IMR-90 (cell line): ENCODE measurements at regions not wholly inside any gene's neighbourhood (a gene's known extent, or its start where the extent isn't known, plus 50 kb on each side); places are given as distances from the start of the nearest gene placed in this dataset.

ENCODE experiments used
- ATAC-seq: fragments of 200-7000 bp; cut with Tn5 transposase; 2 replicates; pipeline ENCODE4 v1.9.1; 2020; ENCODE audit warnings: low read depth, mild to moderate bottlenecking, moderate library complexity
- BruUV-seq: library from RNA; stranded (reverse); fragments of 400-500 nt; replicated peaks from 2 replicates; lab custom pipeline; 2021; lab: Mats Ljungman, UMichigan
- CTCF ChIA-PET: fragments of 300-600 bp; formaldehyde crosslinking; extraction: SDS; loops from one replicate; lab custom pipeline; 2021; ENCODE audit warnings: antibody characterized with exemption; lab: Yijun Ruan, JAX
- POLR2A ChIA-PET: fragments of 300-600 bp; sonication (Branson Sonifier 250); formaldehyde crosslinking; loops from one replicate; lab custom pipeline; 2022; ENCODE audit warnings: antibody characterized with exemption; ENCODE audit not compliant: unreplicated experiment; lab: Charles Lee
- DNase-seq: peaks from one replicate; pipeline ENCODE4 v3.0.0; 2013
- H2AFZ ChIP-seq: replicated peaks from 2 replicates; pipeline ENCODE3; 2013; ENCODE audit warnings: low read length, mild to moderate bottlenecking; ENCODE audit not compliant: poor library complexity
- H2AK5ac ChIP-seq: 2 replicates; pipeline ENCODE4 v1.6.1; 2013; ENCODE audit warnings: low read depth, low read length, inconsistent platforms
- H2AK9ac ChIP-seq: replicated peaks from 2 replicates; pipeline ENCODE3; 2013; ENCODE audit warnings: mild to moderate bottlenecking, low read depth, low read length, moderate library complexity; ENCODE audit not compliant: poor library complexity
- H2BK120ac ChIP-seq: 2 replicates; pipeline ENCODE4 v1.6.1; 2013; ENCODE audit warnings: low read depth, low read length, inconsistent platforms
- H2BK15ac ChIP-seq: 3 replicates; pipeline ENCODE4 v1.6.1; 2013; ENCODE audit warnings: low read depth, low read length, inconsistent platforms
- H2BK20ac ChIP-seq: 2 replicates; pipeline ENCODE4 v1.6.1; 2013; ENCODE audit warnings: low read depth, mild to moderate bottlenecking, inconsistent platforms, low read length, moderate library complexity
- H2BK5ac ChIP-seq: 2 replicates; pipeline ENCODE4 v1.6.1; 2013; ENCODE audit warnings: mild to moderate bottlenecking, low read depth, low read length, inconsistent platforms; ENCODE audit not compliant: poor library complexity, severe bottlenecking
- H3K14ac ChIP-seq: replicated peaks from 2 replicates; pipeline ENCODE4 v1.6.1; 2013; ENCODE audit warnings: low read depth, low read length, inconsistent platforms
- H3K18ac ChIP-seq: 2 replicates; pipeline ENCODE4 v1.6.1; 2013; ENCODE audit warnings: low read depth, low read length, control low read depth
- H3K23ac ChIP-seq: 2 replicates; pipeline ENCODE4 v1.6.1; 2013; ENCODE audit warnings: low read depth, low read length, inconsistent platforms
- H3K27ac ChIP-seq: 2 replicates; pipeline ENCODE4 v1.5.1; 2013; ENCODE audit warnings: mild to moderate bottlenecking, control low read depth, low read length; ENCODE audit not compliant: insufficient read depth
- H3K27me3 ChIP-seq: 2 replicates; pipeline ENCODE4 v1.6.1; 2013; ENCODE audit warnings: low read length; ENCODE audit not compliant: control insufficient read depth, insufficient read depth
- H3K36me3 ChIP-seq: 2 replicates; pipeline ENCODE4 v1.6.1; 2013; ENCODE audit warnings: low read length, mixed read lengths; ENCODE audit not compliant: control insufficient read depth, insufficient read depth
- H3K4ac ChIP-seq: 2 replicates; pipeline ENCODE4 v1.6.1; 2013; ENCODE audit warnings: low read depth, low read length, inconsistent platforms
- H3K4me1 ChIP-seq: 2 replicates; pipeline ENCODE4 v1.6.1; 2013; ENCODE audit warnings: low read length, mixed read lengths; ENCODE audit not compliant: control insufficient read depth, insufficient read depth
- H3K4me2 ChIP-seq: 2 replicates; pipeline ENCODE4 v1.6.1; 2013; ENCODE audit warnings: low read depth, mild to moderate bottlenecking, control low read depth, low read length, moderate library complexity
- H3K4me3 ChIP-seq: 2 replicates; pipeline ENCODE4 v1.5.1; 2013; ENCODE audit warnings: low read depth, mild to moderate bottlenecking, control low read depth, low read length, moderate library complexity; ENCODE audit not compliant: insufficient read depth
- H3K56ac ChIP-seq: 2 replicates; pipeline ENCODE4 v1.6.1; 2013; ENCODE audit warnings: low read length, inconsistent platforms; ENCODE audit not compliant: insufficient read depth; ENCODE audit errors: extremely low read depth
- H3K79me1 ChIP-seq, 2 experiments: 2 replicates each; pipeline ENCODE4 v1.6.1; 2013; ENCODE audit warnings: low read length in 2 of 2, inconsistent platforms in 1 of 2, low read depth in 1 of 2
- H3K9ac ChIP-seq: 2 replicates; pipeline ENCODE4 v1.6.1; 2013; ENCODE audit warnings: low read depth, low read length, control low read depth
- H3K9me1 ChIP-seq: 2 replicates; pipeline ENCODE4 v1.6.1; 2013; ENCODE audit warnings: low read length, inconsistent platforms; ENCODE audit not compliant: insufficient read depth
- H3K9me3 ChIP-seq: 2 replicates; pipeline ENCODE4 v1.6.1; 2013; ENCODE audit warnings: low read length; ENCODE audit not compliant: control insufficient read depth, insufficient read depth
- H4K20me1 ChIP-seq: 2 replicates; pipeline ENCODE4 v1.6.1; 2013; ENCODE audit warnings: low read length, inconsistent platforms; ENCODE audit not compliant: insufficient read depth
- H4K5ac ChIP-seq: 2 replicates; pipeline ENCODE4 v1.6.1; 2013; ENCODE audit warnings: mild to moderate bottlenecking, low read depth, low read length, control low read depth
- H4K8ac ChIP-seq, 2 experiments: 2 replicates each; pipeline ENCODE4 v1.6.1; 2013; ENCODE audit warnings: low read depth in 2 of 2, low read length in 2 of 2, control low read depth in 1 of 2, inconsistent platforms in 1 of 2
- H4K91ac ChIP-seq: 2 replicates; pipeline ENCODE4 v1.6.1; 2013; ENCODE audit warnings: low read depth, low read length, inconsistent platforms; ENCODE audit not compliant: insufficient read depth
- BHLHE40 ChIP-seq: fragments of 150-350 bp; IDR thresholded peaks from 2 replicates; pipeline ENCODE4 v1.6.1; 2016; ENCODE audit warnings: mild to moderate bottlenecking, low read depth, low read length
- CEBPB ChIP-seq: IDR thresholded peaks from 2 replicates; pipeline ENCODE4 v1.6.1; 2012; ENCODE audit warnings: low read depth, low read length, improper control_type of control experiment
- CHD1 ChIP-seq: IDR thresholded peaks from 2 replicates; pipeline ENCODE4 v1.6.1; 2012; ENCODE audit warnings: low read depth, low read length, improper control_type of control experiment
- CTCF ChIP-seq: conservative IDR thresholded peaks from 2 replicates; pipeline ENCODE4 v1.5.1; 2012; ENCODE audit warnings: mild to moderate bottlenecking, low read depth, low read length, improper control_type of control experiment
- ELK1 ChIP-seq: fragments of 150-350 bp; IDR thresholded peaks from 2 replicates; pipeline ENCODE4 v1.6.1; 2016; ENCODE audit warnings: low read depth, mild to moderate bottlenecking, low read length, moderate library complexity, borderline replicate concordance
- FOS ChIP-seq: fragments of 150-350 bp; IDR thresholded peaks from 2 replicates; pipeline ENCODE4 v1.6.1; 2016; ENCODE audit warnings: low read depth, low read length
- MAZ ChIP-seq: IDR thresholded peaks from 2 replicates; pipeline ENCODE4 v1.6.1; 2012; ENCODE audit warnings: low read depth, mild to moderate bottlenecking, low read length, improper control_type of control experiment, moderate library complexity, borderline replicate concordance
- POLR2A ChIP-seq: IDR thresholded peaks from 2 replicates; pipeline ENCODE4 v1.6.1; 2012; ENCODE audit warnings: mild to moderate bottlenecking, low read depth, low read length
- RAD21 ChIP-seq: IDR thresholded peaks from 2 replicates; pipeline ENCODE4 v1.6.1; 2012; ENCODE audit warnings: low read length, improper control_type of control experiment
- RFX5 ChIP-seq: IDR thresholded peaks from 2 replicates; pipeline ENCODE4 v1.8.0; 2012; ENCODE audit warnings: low read depth, mild to moderate bottlenecking, low read length, moderate library complexity
- USF2 ChIP-seq: fragments of 150-350 bp; IDR thresholded peaks from 2 replicates; pipeline ENCODE4 v1.6.1; 2017; ENCODE audit warnings: mild to moderate bottlenecking, antibody characterized with exemption, low read length, low read depth
- WGBS, 2 experiments: methylation state at CpG; one replicate each; pipeline versions ENCODE4 v1.1.5 to v1.1.7; 2013; ENCODE audit warnings: missing lambda C conversion rate in 2 of 2; ENCODE audit not compliant: insufficient read length in 1 of 2; ENCODE audit errors: extremely low coverage in 2 of 2; 5-methylcytosine and 5-hydroxymethylcytosine counted together
- dilution Hi-C: fragments of 300-500 bp; cut with HindIII; formaldehyde crosslinking; loops from one replicate; pipeline ENCODE4 v1.14.3; 2018; ENCODE audit warnings: low sequenced_read_pairs; ENCODE audit not compliant: unreplicated experiment
- in situ Hi-C: fragments of 300-500 bp; cut with MboI; formaldehyde crosslinking; loops from 3 replicates; pipeline ENCODE4 v1.14.3; 2019; ENCODE audit warnings: low sequenced_read_pairs, inconsistent platforms, mixed read lengths
- intact Hi-C: fragments of 100-400 bp; cut with micrococcal nuclease; formaldehyde crosslinking; loops from 2 replicates; pipeline ENCODE4 v1.10.0; 2022

GRCh38 chr10:56823849-56824248 is 462.8 kb upstream of the ZWINT start:
- no TSS peak for BruUV-seq
- ATAC-seq, result no peak

More at GRCh38 chr10:56823849-56824248, 462.8 kb upstream of the ZWINT start:
- Histone ChIP-seq H4K5ac (no peak overlapping the region), H3K4me3 (no peak overlapping the region), H3K79me1 (no peaks in the 10 kb centered on the region), H4K91ac (no peak overlapping the region), H3K36me3 (no peaks in the 10 kb centered on the region), H2BK15ac (no peak overlapping the region), H3K4me2 (no peak overlapping the region), H2AFZ (no peak overlapping the region), H4K8ac (no peak overlapping the region), H3K18ac (no peak overlapping the region), H2AK9ac (no peak overlapping the region), H3K27ac (no peak overlapping the region), H3K23ac (no peak overlapping the region), H2BK20ac (no peak overlapping the region), H3K27me3 (no peaks in the 10 kb centered on the region), H2AK5ac (no peak overlapping the region), H3K4ac (no peak overlapping the region), H3K56ac (no peak overlapping the region), H3K14ac (no peak overlapping the region), H3K9me3 (peaks cover 16% of the 10 kb centered on the region), H2BK120ac (no peak overlapping the region), H3K9ac (no peak overlapping the region), H3K4me1 (no peaks in the 10 kb centered on the region), H2BK5ac (no peak overlapping the region), H4K20me1 (no peaks in the 10 kb centered on the region), H3K9me1 (no peaks in the 10 kb centered on the region)
- in situ Hi-C loops, result no loop called here
- TF ChIP-seq RAD21, result peak; percentile 15; the same call in 1 of the 2 replicates
- TF ChIP-seq FOS, result no peak
- no peak for TF ChIP-seq CHD1
- no peak for TF ChIP-seq BHLHE40
- TF ChIP-seq RFX5, result no peak
- TF ChIP-seq CEBPB, result no peak
- no peak for TF ChIP-seq ELK1
- 0 out of 2 replicates have a peak, but pooled peaks have one; percentile 10 for TF ChIP-seq CTCF
- TF ChIP-seq USF2, result no peak
- no peak for TF ChIP-seq POLR2A
- no peak for TF ChIP-seq MAZ
- WGBS, 2 experiments, result no CpG with 5 or more reads among the region's 1 CpG
- intact Hi-C loops, result no loop called here
- dilution Hi-C loops, result no loop called here
- CTCF ChIA-PET, result no interaction called here
- POLR2A ChIA-PET, result no interaction called here
- DNase-seq, result no peak
